Central memory CD8-positive, alpha-beta T cell (primary cell): ENCODE measurements at regions not wholly inside any gene's neighbourhood (a gene's known extent, or its start where the extent isn't known, plus 50 kb on each side); places are given as distances from the start of the nearest gene placed in this dataset.

Experiments
- ATAC-seq: fragments of 150-1000 bp; cut with Tn5 transposase; replicated peaks from 2 replicates; pipeline ENCODE4 v1.10.0; 2022; ENCODE audit warnings: mild to moderate bottlenecking, moderate FRiP score, moderate number of reproducible peaks; ENCODE audit not compliant: poor library complexity, severe bottlenecking; ENCODE audit errors: extremely low read depth
- DNase-seq, 2 donors: peaks; one replicate each; pipeline ENCODE4 v3.0.0; 2021; ENCODE audit warnings: low spot score in 2 of 2
- H3K27ac Mint-ChIP-seq: one replicate; pipeline ENCODE4 v1.8.0; 2022; ENCODE audit warnings: low read depth, mild to moderate bottlenecking, moderate library complexity, mixed read lengths
- H3K27me3 Mint-ChIP-seq: one replicate; pipeline ENCODE4 v1.8.0; 2022; ENCODE audit warnings: mixed read lengths
- H3K36me3 Mint-ChIP-seq: one replicate; pipeline ENCODE4 v1.8.0; 2022; ENCODE audit warnings: mild to moderate bottlenecking, moderate library complexity, mixed read lengths; ENCODE audit not compliant: insufficient read depth
- H3K4me1 Mint-ChIP-seq: one replicate; pipeline ENCODE4 v1.8.0; 2022; ENCODE audit warnings: mixed read lengths
- H3K4me3 Mint-ChIP-seq: one replicate; pipeline ENCODE4 v1.8.0; 2022; ENCODE audit warnings: mild to moderate bottlenecking, moderate library complexity, mixed read lengths
- H3K9me3 Mint-ChIP-seq: one replicate; pipeline ENCODE4 v1.8.0; 2022; ENCODE audit warnings: mixed read lengths

- Mint-ChIP-seq H3K9me3 (no peaks in the 10 kb centered on the region), H3K4me3 (no peak overlapping the region), H3K27me3 (peaks cover 95% of the 10 kb centered on the region), H3K4me1 (peaks cover 27% of the 10 kb centered on the region), H3K27ac (no peak overlapping the region), H3K36me3 (peaks cover 4% of the 10 kb centered on the region)
- no peak for DNase-seq
- ATAC-seq = no peak
These were observed 176.8 kb upstream of the ALKAL2 start for GRCh38 chr2:464562-465309.

GRCh38 chr2:460861-461260 is 173.0 kb upstream of the ALKAL2 start:
- Mint-ChIP-seq H3K36me3 (peaks cover 2% of the 10 kb centered on the region), H3K4me1 (peaks cover 38% of the 10 kb centered on the region), H3K27me3 (peaks cover 85% of the 10 kb centered on the region), H3K9me3 (no peaks in the 10 kb centered on the region), H3K27ac (peak overlapping the region; percentile 44), H3K4me3 (peak overlapping the region; percentile 57)
- peak; percentile 81 for ATAC-seq
- peak in 1 of 2 donors; percentile 56 for DNase-seq

GRCh38 chr2:459931-460330 is 172.0 kb upstream of the ALKAL2 start:
- Mint-ChIP-seq H3K9me3 (no peaks in the 10 kb centered on the region), H3K4me3 (no peak overlapping the region), H3K4me1 (peaks cover 42% of the 10 kb centered on the region), H3K36me3 (peaks cover 2% of the 10 kb centered on the region), H3K27ac (no peak overlapping the region), H3K27me3 (peaks cover 76% of the 10 kb centered on the region)
- no peak for ATAC-seq
- no peak for DNase-seq

- peaks cover 47% of the 10 kb centered on the region for H3K4me1 Mint-ChIP-seq
- ATAC-seq (no peak), DNase-seq (no peak)
- no peaks in the 10 kb centered on the region for H3K9me3 Mint-ChIP-seq
- peaks cover 65% of the 10 kb centered on the region for H3K27me3 Mint-ChIP-seq
- no peak overlapping the region for H3K4me3 Mint-ChIP-seq
- H3K36me3 Mint-ChIP-seq = peaks cover 2% of the 10 kb centered on the region
- H3K27ac Mint-ChIP-seq = peak overlapping the region; percentile 68
These were observed 170.5 kb upstream of the ALKAL2 start for GRCh38 chr2:458425-458815.

DNA sequence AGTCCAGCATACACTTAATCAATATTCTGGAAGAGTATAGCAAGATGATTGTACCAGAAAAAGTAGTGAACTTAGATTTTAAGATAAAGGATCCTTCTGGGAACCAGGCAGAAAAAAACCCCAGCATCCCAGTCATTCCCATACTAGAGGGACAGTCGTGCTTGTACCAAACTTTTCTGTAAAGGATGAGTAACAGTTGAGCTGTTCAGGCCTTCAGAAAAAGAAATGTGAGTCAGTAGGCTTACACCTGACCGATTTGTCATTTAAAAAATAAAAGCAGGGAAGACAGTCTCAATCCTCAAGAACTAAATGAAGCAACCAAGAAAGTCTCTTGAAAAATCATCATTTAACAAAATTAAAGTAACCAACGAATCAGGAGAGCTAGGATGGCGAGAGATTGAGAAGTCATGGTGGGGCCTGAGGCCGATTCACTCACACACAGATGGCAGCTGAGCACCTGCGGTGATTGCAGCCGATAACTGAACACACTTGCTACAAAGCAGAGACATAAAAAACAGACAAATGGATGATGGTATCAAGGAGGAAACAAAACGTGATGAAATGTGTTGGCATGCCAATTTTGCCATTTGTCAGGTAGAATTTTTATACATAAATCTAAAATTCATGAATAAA is 170.0 kb upstream of the ALKAL2 start:
- Mint-ChIP-seq H3K27ac (peak overlapping the region; percentile 68), H3K27me3 (peaks cover 60% of the 10 kb centered on the region), H3K36me3 (peaks cover 2% of the 10 kb centered on the region), H3K4me1 (peaks cover 47% of the 10 kb centered on the region), H3K9me3 (no peaks in the 10 kb centered on the region), H3K4me3 (no peak overlapping the region)
- DNase-seq (no peak), ATAC-seq (no peak)

DNA sequence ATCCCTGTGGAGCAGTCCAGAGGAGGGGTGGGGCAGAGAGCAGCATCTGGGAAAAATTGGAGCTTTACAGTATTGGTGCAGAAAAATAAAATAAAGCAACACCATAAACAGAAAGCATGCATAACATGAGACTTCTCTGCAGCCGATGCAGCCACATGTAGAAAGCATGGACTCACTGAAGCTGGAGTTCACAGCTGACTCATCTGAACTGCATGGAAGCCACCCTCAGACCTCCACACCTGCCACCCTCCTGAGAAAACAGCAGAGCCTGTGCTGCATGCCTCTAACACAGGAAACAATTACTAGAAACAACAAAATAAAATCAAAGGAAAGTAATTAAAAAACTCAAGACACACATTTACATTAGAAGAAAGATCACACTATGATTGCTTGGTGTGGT is 169.4 kb upstream of the ALKAL2 start:
- no peak overlapping the region for H3K27ac Mint-ChIP-seq
- no peak for ATAC-seq
- H3K36me3 Mint-ChIP-seq = peaks cover 2% of the 10 kb centered on the region
- H3K27me3 Mint-ChIP-seq = peaks cover 53% of the 10 kb centered on the region
- H3K4me3 Mint-ChIP-seq = no peak overlapping the region
- no peak for DNase-seq
- no peaks in the 10 kb centered on the region for H3K9me3 Mint-ChIP-seq
- H3K4me1 Mint-ChIP-seq = peaks cover 47% of the 10 kb centered on the region

DNA sequence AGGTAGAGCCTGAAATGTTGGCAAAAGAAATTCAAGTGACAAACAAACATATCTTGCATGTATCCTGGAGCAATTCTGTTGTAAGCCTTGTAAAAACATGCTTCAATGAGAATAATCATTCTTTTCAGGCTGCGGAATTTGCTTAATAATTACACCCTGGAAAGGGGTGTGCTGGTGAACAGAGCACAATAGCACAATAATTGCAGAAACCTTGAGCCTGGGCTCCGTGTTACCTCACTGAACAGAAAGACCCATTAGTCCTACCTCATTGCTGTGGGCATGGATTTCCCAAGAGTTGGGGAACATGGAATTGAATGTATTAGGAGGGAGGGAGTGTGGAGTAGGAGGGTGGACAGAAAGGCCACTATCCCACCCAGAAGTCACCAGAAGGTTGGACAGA is 168.0 kb upstream of the ALKAL2 start:
- Mint-ChIP-seq H3K27me3 (peaks cover 50% of the 10 kb centered on the region), H3K9me3 (no peaks in the 10 kb centered on the region), H3K36me3 (peaks cover 2% of the 10 kb centered on the region), H3K4me3 (no peak overlapping the region), H3K27ac (no peak overlapping the region), H3K4me1 (peaks cover 37% of the 10 kb centered on the region)
- DNase-seq (no peak), ATAC-seq (no peak)

GRCh38 chr2:455015-455705 is 167.3 kb upstream of the ALKAL2 start:
- no peak overlapping the region for H3K27ac Mint-ChIP-seq
- H3K4me1 Mint-ChIP-seq = peaks cover 29% of the 10 kb centered on the region
- H3K27me3 Mint-ChIP-seq = peaks cover 43% of the 10 kb centered on the region
- DNase-seq (no peak), ATAC-seq (peak; percentile 24)
- H3K36me3 Mint-ChIP-seq = no peaks in the 10 kb centered on the region
- H3K4me3 Mint-ChIP-seq = no peak overlapping the region
- H3K9me3 Mint-ChIP-seq = no peaks in the 10 kb centered on the region

- ATAC-seq (no peak), DNase-seq (no peak)
- no peak overlapping the region for H3K4me3 Mint-ChIP-seq
- H3K27ac Mint-ChIP-seq = no peak overlapping the region
- H3K27me3 Mint-ChIP-seq = peaks cover 24% of the 10 kb centered on the region
- peaks cover 21% of the 10 kb centered on the region for H3K4me1 Mint-ChIP-seq
- H3K36me3 Mint-ChIP-seq = no peaks in the 10 kb centered on the region
- H3K9me3 Mint-ChIP-seq = no peaks in the 10 kb centered on the region
These were observed 165.2 kb upstream of the ALKAL2 start for GRCh38 chr2:453132-453531.

DNA sequence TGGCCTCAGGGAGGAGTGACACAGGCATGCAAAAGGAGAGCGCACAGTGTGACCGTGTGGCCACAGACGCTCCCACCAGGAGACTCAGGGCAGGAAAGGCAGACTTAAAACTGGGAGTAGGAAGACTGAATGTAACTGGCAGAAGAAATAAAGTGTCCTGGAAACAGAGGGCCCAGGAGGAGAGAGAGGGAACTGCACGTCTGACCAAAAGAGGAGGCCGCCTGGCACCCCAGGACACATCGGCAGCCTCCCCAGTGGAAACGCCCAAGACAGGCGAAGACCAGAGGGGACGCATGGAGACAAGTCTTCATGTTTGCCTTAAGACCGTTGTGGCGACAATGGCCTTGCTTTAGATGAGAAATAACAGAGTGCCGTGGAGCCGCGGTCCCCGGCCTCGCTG is 163.6 kb upstream of the ALKAL2 start:
- H3K9me3 Mint-ChIP-seq = no peaks in the 10 kb centered on the region
- DNase-seq (no peak), ATAC-seq (no peak)
- no peaks in the 10 kb centered on the region for H3K36me3 Mint-ChIP-seq
- peaks cover 9% of the 10 kb centered on the region for H3K27me3 Mint-ChIP-seq
- H3K4me1 Mint-ChIP-seq = peaks cover 10% of the 10 kb centered on the region
- no peak overlapping the region for H3K27ac Mint-ChIP-seq
- H3K4me3 Mint-ChIP-seq = no peak overlapping the region

DNA sequence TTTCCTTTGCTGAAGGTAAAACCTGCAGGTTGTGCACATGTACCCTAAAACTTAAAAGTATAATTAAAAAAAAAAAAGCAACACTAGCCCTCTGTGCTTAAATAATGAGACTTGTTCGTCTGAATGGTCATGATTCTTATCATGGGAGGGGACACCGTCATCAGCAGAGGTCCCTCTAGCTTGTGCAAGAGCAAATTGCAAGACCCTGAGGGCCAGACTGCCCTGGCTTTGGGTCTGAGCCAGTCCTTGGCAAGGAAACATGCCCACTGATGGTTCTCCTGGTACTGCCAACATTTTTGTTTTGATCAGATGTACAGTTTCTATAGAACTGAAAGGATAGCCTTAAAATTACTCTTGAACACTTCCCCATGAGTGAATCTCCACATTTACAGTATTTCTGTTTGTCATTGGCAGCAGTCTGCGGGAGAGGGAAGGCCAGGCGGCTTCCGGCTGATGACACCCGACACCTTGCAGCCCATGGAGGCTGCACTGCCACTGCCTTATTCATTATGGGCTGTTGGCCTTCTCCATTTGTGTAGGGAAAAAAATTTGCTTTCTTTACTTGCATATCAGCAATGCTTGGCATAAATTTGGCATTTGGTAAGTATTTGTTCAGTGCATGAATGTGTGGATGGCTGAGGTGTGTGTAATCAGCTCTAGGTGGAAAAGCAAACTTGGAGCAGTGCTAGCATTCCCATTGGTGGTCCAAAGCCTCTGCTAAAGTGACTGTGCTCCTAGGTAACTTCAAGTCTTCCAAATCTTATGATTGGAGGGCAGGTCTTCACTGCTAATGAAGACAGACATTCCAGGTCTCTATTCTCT is 161.6 kb upstream of the ALKAL2 start:
- Mint-ChIP-seq H3K36me3 (no peaks in the 10 kb centered on the region), H3K9me3 (no peaks in the 10 kb centered on the region), H3K4me3 (no peak overlapping the region), H3K27ac (no peak overlapping the region), H3K4me1 (peaks cover under 1% of the 10 kb centered on the region), H3K27me3 (peaks cover 9% of the 10 kb centered on the region)
- DNase-seq (no peak), ATAC-seq (no peak)

DNA sequence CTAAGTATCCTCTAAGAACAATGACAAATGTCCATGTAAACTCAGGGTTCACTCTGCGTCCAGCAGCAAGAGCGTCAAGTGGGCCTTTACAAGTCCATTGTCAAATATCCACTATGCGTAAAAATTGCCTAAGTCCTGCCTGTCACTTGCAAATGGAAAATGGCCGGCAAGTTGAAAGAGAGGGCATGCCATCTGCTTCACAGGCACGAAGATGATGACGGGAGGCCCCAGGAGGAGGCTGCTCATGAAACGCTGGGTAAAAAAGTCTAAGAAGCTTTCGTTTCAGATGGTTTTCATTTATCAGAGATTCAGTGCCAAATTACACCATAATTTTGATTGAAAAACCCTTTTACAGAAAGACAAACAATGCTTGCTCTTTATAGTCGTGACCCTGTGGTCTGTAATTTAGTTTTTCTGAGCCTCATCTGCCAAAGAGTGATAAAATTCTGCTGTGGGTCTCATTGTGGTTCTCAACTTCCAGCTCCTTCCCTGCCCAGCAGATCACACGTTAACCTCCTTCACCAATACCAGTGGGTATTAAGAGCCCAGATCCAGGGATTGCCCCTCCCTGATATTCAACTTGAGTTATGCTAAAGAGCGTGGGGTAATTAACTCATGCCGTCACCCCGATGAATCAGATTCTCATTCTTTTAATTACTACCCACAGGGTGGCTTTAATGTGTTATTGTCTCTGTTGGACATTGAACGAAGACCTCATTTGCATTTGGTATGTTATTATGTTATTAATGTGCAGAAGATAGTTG is 160.2 kb upstream of the ALKAL2 start:
- Mint-ChIP-seq H3K4me1 (no peaks in the 10 kb centered on the region), H3K9me3 (no peaks in the 10 kb centered on the region)

More for the DNA sequence above, 160.2 kb upstream of the ALKAL2 start:
- no peak for DNase-seq
- Mint-ChIP-seq H3K27ac (no peak overlapping the region), H3K27me3 (peaks cover 15% of the 10 kb centered on the region), H3K4me3 (no peak overlapping the region), H3K36me3 (no peaks in the 10 kb centered on the region)
- ATAC-seq = no peak
